ENCODE measurements at regions not wholly inside any gene's neighbourhood (a gene's known extent, or its start where the extent isn't known, plus 50 kb on each side); places are given as distances from the start of the nearest gene placed in this dataset.
"Not testable (repeated sequence)": the region's sequence is repeated elsewhere in the genome, so short reads cannot be mapped to it uniquely, and the experiment has no call there.

DNA sequence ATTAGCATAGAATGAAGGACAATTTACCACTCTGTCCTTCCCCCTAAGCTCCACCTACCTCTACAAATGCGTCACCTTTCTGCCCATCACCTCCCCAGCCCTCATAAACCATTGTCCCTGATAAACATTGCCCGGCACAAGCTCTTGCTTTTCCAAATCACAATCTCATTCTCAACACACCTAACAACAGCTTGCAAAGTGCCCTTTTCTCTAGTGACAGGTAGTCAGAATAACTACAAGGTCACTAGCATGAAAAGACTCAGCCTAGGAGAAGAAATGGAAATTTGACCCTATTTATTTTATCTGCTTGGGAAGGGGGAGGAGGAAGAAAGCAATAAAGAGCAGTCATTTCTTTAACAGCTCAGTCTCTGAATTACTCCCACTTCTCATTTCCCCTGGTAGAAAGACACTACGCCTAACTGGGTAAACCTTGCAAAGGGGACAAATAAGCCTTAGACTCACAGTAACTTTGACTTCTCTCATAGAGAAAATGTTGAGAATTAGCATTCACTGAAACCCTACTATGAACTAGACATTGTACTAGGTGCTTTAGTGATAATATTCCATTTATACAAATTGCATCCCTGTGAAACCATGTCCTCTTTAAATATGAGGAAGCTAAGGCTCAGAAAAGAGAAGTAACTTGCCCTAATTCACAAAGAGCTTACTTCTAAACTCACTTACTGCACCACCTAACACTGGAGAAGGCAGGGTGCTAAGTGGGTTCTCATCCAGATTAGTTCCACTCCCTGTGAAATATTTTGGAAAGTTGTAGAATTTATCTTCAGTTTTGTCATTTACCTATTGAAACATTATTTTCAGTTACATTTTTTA is 116.2 kb upstream of the FNDC3A start:
- Mint-ChIP-seq H3K36me3 (ENCODE audit: low read depth) (no peaks in the 10 kb centered on the region), H3K4me1 (ENCODE audit: low read depth) (peaks cover 10% of the 10 kb centered on the region), H3K4me3 (ENCODE audit: low read depth) (no peak overlapping the region), H3K27ac (no peak overlapping the region), H3K9me3 (no peaks in the 10 kb centered on the region), H3K27me3 (ENCODE audit: low read depth) (peaks cover 6% of the 10 kb centered on the region)
- intact Hi-C loops (cut with micrococcal nuclease): no loop called here
- no peak for DNase-seq (ENCODE audit: low spot score)

DNA sequence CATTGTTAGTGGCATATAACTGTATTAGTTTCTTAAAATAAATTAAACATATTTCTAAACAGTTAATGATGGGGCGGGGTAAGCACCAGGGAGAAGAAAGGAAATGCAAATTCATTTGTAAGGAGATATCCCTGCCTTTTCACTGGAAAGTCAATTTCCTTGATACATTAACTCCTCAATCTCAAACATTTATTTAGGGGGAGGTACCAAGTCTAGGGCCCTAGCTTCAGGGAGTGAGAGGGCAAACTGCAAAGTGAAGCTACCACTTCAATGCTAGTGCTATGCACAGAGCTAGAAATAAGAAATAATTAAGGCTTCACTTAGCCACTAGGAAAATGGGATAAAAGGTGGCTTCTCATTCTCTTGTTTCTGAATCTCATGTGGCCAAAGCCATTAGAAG is 115.3 kb upstream of the FNDC3A start:
- intact Hi-C loops (cut with micrococcal nuclease): no loop called here
- Mint-ChIP-seq H3K36me3 (ENCODE audit: low read depth) (no peaks in the 10 kb centered on the region), H3K27ac (no peak overlapping the region), H3K9me3 (no peaks in the 10 kb centered on the region), H3K4me3 (ENCODE audit: low read depth) (no peak overlapping the region), H3K4me1 (ENCODE audit: low read depth) (peaks cover 10% of the 10 kb centered on the region), H3K27me3 (ENCODE audit: low read depth) (peaks cover 6% of the 10 kb centered on the region)
- DNase-seq (ENCODE audit: low spot score): no peak

DNA sequence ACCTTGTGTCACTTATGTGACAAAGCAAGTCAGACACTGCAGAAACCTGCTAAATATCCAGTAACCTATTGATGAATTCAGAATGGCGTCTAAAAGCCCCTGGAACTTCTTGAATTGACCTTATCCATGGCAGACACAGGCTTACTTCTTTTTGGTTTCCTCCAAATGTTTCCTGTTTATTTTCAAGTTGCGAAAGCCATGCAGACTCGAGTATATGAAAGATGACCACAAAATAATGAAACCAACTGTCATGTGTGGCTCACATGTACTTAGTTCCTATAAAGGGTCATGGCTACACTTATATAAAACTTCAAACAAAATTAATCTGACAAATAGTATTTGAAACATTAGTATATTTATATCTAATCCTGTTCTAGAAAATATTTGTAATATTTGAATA is 113.1 kb upstream of the FNDC3A start:
- H3K4me3 Mint-ChIP-seq (ENCODE audit: low read depth): no peak overlapping the region
- no peaks in the 10 kb centered on the region for H3K9me3 Mint-ChIP-seq
- H3K36me3 Mint-ChIP-seq (ENCODE audit: low read depth): no peaks in the 10 kb centered on the region
- intact Hi-C loops (cut with micrococcal nuclease): no loop called here
- peaks cover 6% of the 10 kb centered on the region for H3K27me3 Mint-ChIP-seq (ENCODE audit: low read depth)
- peaks cover 10% of the 10 kb centered on the region for H3K4me1 Mint-ChIP-seq (ENCODE audit: low read depth)
- DNase-seq (ENCODE audit: low spot score): no peak
- no peak overlapping the region for H3K27ac Mint-ChIP-seq

DNA sequence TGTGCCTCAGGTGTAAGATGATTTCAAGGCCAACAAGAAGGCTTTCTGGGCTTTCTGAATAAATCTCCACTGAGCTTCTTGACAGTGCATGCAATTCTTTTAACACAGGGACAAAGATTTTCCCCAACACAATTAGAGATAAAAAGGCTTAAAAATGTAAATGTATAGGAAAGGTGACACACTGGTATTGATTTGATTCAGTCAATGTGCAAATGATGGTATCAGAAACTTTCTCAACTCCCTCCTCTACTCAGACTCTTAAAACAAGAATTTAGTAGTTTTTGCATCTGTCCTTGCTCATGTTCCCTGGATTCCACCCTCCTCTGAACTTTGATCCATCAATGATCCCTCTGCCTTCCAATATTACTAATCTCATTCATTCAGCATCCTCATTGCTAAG is 111.6 kb upstream of the FNDC3A start:
- intact Hi-C loops (cut with micrococcal nuclease): no loop called here

DNA sequence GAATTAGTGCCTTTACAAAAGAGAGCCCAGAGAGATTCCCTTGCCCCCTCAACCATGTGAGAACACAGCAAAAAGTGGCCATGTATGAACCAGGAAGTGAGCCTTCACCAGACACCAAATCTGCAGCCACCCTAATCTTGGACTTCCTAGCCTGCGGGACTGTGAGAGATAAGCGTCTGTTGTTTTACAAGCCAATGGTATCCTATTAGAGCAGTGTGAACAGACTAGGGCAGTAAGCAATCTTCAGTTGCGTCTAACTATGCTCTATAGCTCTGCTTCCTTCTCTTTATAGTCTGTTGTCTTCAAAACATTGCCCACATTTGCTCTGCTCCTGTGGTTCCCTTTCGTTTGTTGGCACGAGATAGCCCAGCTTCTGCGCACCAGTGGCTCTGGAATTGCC is 109.5 kb upstream of the FNDC3A start:
- Mint-ChIP-seq H3K36me3 (ENCODE audit: low read depth) (no peaks in the 10 kb centered on the region), H3K27me3 (ENCODE audit: low read depth) (no peaks in the 10 kb centered on the region), H3K9me3 (no peaks in the 10 kb centered on the region), H3K4me3 (ENCODE audit: low read depth) (no peak overlapping the region), H3K4me1 (ENCODE audit: low read depth) (no peaks in the 10 kb centered on the region), H3K27ac (no peak overlapping the region)
- intact Hi-C loops (cut with micrococcal nuclease): no loop called here
- no peak for DNase-seq (ENCODE audit: low spot score)

More for the DNA sequence above, 111.6 kb upstream of the FNDC3A start:
- Mint-ChIP-seq H3K27ac (no peak overlapping the region), H3K36me3 (ENCODE audit: low read depth) (no peaks in the 10 kb centered on the region), H3K4me3 (ENCODE audit: low read depth) (no peak overlapping the region), H3K27me3 (ENCODE audit: low read depth) (peaks cover 3% of the 10 kb centered on the region), H3K9me3 (no peaks in the 10 kb centered on the region), H3K4me1 (ENCODE audit: low read depth) (peaks cover 2% of the 10 kb centered on the region)
- DNase-seq (ENCODE audit: low spot score): no peak

DNA sequence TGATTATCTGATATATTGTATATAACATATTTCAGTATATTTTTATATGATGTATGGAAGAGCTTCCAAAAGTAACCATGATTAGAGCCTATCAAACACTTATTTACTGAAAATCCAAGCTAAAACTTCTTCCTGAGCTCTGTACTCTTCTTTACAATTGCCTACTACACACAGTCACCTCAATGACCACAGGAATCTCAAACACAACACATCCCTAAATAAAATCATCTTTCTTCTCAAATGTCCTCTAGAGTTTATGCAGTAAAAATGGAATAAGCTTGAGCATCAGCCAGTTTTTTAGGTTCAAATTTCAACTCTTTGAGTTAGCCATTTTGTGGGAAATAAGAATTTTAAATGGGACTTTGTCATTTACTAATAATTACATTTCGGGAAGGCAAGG is 102.6 kb upstream of the FNDC3A start:
- no peaks in the 10 kb centered on the region for H3K36me3 Mint-ChIP-seq (ENCODE audit: low read depth)
- H3K27me3 Mint-ChIP-seq (ENCODE audit: low read depth): peaks cover 18% of the 10 kb centered on the region
- H3K9me3 Mint-ChIP-seq: no peaks in the 10 kb centered on the region
- intact Hi-C loops (cut with micrococcal nuclease): no loop called here
- no peak overlapping the region for H3K4me3 Mint-ChIP-seq (ENCODE audit: low read depth)
- DNase-seq (ENCODE audit: low spot score): no peak
- H3K4me1 Mint-ChIP-seq (ENCODE audit: low read depth): no peaks in the 10 kb centered on the region
- no peak overlapping the region for H3K27ac Mint-ChIP-seq

DNA sequence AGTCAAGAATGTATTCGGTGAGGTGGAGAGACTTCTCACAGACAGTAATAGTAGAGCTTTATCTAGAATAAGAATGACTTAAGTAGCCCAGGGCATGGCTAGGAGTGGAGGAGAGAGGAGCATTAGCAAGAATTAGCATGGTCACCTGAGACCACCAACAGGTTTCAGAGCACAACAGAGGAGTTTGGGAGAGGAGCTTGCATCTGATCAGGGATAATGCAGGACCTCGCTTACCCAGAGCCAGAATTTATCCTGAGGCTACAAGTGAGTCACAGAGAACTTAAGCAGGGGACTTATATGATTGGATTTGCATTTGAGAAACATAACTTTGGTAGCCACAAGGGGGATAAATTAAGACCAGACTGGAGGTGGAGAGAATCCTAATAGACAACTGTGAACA is 102.1 kb upstream of the FNDC3A start:
- Mint-ChIP-seq H3K4me1 (ENCODE audit: low read depth) (no peaks in the 10 kb centered on the region), H3K27ac (no peak overlapping the region), H3K9me3 (no peaks in the 10 kb centered on the region), H3K4me3 (ENCODE audit: low read depth) (no peak overlapping the region), H3K27me3 (ENCODE audit: low read depth) (peaks cover 18% of the 10 kb centered on the region), H3K36me3 (ENCODE audit: low read depth) (no peaks in the 10 kb centered on the region)
- intact Hi-C loops (cut with micrococcal nuclease): no loop called here
- no peak for DNase-seq (ENCODE audit: low spot score)

DNA sequence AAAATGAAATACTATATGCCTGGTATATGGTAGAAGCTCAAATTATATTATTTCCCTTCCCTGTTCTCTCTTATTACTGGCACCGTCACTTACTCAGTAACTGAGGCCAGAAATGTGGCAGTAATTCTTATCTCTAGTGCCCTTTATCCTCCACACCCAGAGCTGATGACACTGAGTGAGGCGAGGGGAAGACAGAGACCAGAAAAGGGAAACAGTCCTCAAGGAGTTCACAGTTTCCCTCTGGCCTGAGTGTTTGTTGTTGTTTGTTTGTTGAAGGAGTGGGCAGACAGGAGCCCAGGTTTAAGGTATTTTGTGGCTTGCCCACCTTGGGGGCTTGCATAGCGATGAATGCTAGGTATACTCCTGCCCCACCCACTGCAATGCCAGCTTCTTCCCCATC is 101.5 kb upstream of the FNDC3A start:
- H3K4me1 Mint-ChIP-seq (ENCODE audit: low read depth): peaks cover 1% of the 10 kb centered on the region
- H3K27me3 Mint-ChIP-seq (ENCODE audit: low read depth): peaks cover 18% of the 10 kb centered on the region
- no peaks in the 10 kb centered on the region for H3K36me3 Mint-ChIP-seq (ENCODE audit: low read depth)
- intact Hi-C loops (cut with micrococcal nuclease): no loop called here
- H3K4me3 Mint-ChIP-seq (ENCODE audit: low read depth): no peak overlapping the region
- no peak overlapping the region for H3K27ac Mint-ChIP-seq
- DNase-seq (ENCODE audit: low spot score): no peak
- H3K9me3 Mint-ChIP-seq: no peaks in the 10 kb centered on the region

DNA sequence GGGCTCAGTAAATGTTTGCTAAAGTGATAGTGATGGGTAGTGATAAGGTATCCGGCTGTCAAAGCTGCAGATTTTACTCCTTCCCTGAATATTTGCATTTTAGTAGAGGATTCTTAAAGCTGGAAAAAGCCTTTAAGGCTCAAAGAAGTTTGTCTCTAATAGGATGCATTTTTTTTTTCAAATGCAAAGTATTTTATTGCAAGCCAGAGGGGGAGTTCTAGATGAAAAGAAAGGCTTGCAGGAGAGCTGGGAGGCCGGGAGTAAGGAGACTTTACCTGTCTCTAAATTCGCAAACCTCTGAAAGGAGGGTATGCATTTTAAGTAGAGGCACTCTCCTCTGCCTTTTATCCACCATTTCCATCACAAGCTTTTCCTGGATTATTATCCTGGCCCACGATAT is 100.7 kb upstream of the FNDC3A start:
- no peak overlapping the region for H3K4me3 Mint-ChIP-seq (ENCODE audit: low read depth)
- intact Hi-C loops (cut with micrococcal nuclease): no loop called here
- DNase-seq (ENCODE audit: low spot score): no peak
- H3K9me3 Mint-ChIP-seq: no peaks in the 10 kb centered on the region
- no peak overlapping the region for H3K27ac Mint-ChIP-seq
- peaks cover 18% of the 10 kb centered on the region for H3K27me3 Mint-ChIP-seq (ENCODE audit: low read depth)
- no peaks in the 10 kb centered on the region for H3K36me3 Mint-ChIP-seq (ENCODE audit: low read depth)
- H3K4me1 Mint-ChIP-seq (ENCODE audit: low read depth): peaks cover 10% of the 10 kb centered on the region

DNA sequence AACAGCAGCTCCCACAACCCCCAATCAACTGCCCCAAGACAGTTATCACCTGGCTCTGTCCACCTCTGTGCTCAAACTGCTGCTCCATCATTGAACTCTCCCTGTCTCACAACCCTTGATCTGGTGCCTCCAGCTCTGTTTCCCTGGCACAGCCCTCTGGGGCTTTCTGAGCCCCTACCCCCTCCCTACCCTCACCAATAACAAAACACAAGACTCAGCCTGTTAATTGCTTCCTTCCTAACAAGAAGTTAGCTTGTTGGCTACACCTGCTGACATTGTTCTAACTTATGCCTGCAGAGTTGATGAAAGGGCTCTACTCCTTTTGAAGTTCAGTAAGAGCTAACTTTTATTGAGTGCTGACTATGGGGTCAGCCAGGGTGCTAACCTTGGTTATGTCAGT is 99.4 kb upstream of the FNDC3A start:
- Mint-ChIP-seq H3K27ac (no peak overlapping the region), H3K4me3 (ENCODE audit: low read depth) (no peak overlapping the region), H3K9me3 (no peaks in the 10 kb centered on the region), H3K36me3 (ENCODE audit: low read depth) (no peaks in the 10 kb centered on the region), H3K27me3 (ENCODE audit: low read depth) (peaks cover 18% of the 10 kb centered on the region), H3K4me1 (ENCODE audit: low read depth) (peaks cover 20% of the 10 kb centered on the region)
- intact Hi-C loops (cut with micrococcal nuclease): no loop called here
- DNase-seq (ENCODE audit: low spot score): no peak

DNA sequence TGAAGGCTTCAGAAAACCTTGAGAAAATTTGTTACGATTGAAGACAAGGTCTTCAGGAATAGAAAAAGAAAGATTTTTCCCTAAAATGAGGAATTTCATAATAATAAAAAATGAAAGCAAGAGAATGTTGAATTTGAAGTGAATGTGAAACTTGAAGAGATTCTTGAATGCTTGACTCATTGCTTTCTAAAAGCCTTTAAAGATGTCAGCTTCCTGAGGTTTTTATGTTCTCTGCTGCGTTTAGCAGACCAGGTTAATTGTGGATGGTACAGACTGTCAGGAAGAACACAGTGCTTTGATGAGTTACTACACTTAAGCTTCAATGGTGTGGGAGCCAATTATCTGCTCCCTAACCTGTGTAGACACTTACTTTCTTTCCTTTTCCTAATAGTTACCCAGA is 96.3 kb upstream of the FNDC3A start:
- no peak overlapping the region for H3K4me3 Mint-ChIP-seq (ENCODE audit: low read depth)
- peaks cover 9% of the 10 kb centered on the region for H3K27me3 Mint-ChIP-seq (ENCODE audit: low read depth)
- intact Hi-C loops (cut with micrococcal nuclease): loop anchor here (2.0 kb wide), 1 partner anchor 13 kb away; no protein-coding TSS in a partner anchor
- peaks cover 35% of the 10 kb centered on the region for H3K4me1 Mint-ChIP-seq (ENCODE audit: low read depth)
- DNase-seq (ENCODE audit: low spot score): no peak
- H3K9me3 Mint-ChIP-seq: peaks cover 4% of the 10 kb centered on the region
- no peak overlapping the region for H3K27ac Mint-ChIP-seq
- peaks cover 4% of the 10 kb centered on the region for H3K36me3 Mint-ChIP-seq (ENCODE audit: low read depth)

DNA sequence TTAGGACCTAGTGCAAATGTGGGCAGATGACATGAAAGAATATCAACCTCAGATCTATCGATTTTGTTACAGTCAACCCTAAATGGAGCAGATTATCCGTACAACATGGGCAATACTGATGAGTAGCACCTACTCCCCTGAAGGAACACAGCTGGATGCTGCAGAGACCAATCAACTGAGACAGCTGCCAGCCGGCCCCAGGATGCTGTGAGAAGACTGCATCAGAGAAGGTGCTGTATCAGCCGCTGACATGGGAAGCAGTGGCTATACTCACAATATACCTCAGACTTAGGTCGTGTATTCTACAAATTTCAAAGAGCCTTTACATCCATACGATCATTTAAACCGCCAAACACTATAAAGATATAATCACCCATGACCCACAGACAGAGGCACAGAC is 95.9 kb upstream of the FNDC3A start:
- Mint-ChIP-seq H3K4me1 (ENCODE audit: low read depth) (peaks cover 38% of the 10 kb centered on the region), H3K27me3 (ENCODE audit: low read depth) (peaks cover 6% of the 10 kb centered on the region), H3K9me3 (peaks cover 4% of the 10 kb centered on the region), H3K4me3 (ENCODE audit: low read depth) (no peak overlapping the region), H3K36me3 (ENCODE audit: low read depth) (peaks cover 4% of the 10 kb centered on the region), H3K27ac (no peak overlapping the region)
- intact Hi-C loops (cut with micrococcal nuclease): loop anchor here (2.0 to 10.0 kb wide), 2 partner anchors 13 to 365 kb away; partner anchors contain the start of gene CDADC1
- DNase-seq (ENCODE audit: low spot score): no peak

DNA sequence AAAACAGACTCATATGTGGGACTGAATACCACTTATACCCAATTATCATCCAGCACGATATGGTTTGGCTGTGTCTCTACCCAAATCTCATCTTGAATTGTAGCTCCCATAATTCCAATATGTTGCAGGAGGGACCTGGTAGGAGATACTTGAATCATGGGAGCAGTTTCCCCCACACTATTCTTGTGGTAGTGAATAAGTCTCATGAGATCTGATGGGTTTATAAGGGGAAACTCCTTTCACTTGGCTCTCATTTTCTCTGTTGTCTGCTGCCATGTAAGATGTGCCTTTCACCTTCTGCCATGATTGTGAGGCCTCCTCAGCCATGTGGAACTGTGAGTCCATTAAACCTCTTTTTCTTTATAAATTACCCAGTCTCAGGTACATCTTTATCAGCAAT is 91.9 kb upstream of the FNDC3A start:
- H3K4me3 Mint-ChIP-seq (ENCODE audit: low read depth): not testable (repeated sequence)

More for the DNA sequence above, 91.9 kb upstream of the FNDC3A start:
- H3K36me3 Mint-ChIP-seq (ENCODE audit: low read depth); H3K9me3 Mint-ChIP-seq; DNase-seq (ENCODE audit: low spot score); H3K27me3 Mint-ChIP-seq (ENCODE audit: low read depth): not testable (repeated sequence)
- H3K4me1 Mint-ChIP-seq (ENCODE audit: low read depth): peaks cover 48% of the 10 kb centered on the region
- peak overlapping the region; percentile 61 for H3K27ac Mint-ChIP-seq
- intact Hi-C loops (cut with micrococcal nuclease): loop anchor here (1.0 to 10.0 kb wide), 5 partner anchors 9 to 361 kb away; partner anchors contain the start of gene CDADC1
